NB4 (cell line): ENCODE measurements at regions not wholly inside any gene's neighbourhood (a gene's known extent, or its start where the extent isn't known, plus 50 kb on each side); places are given as distances from the start of the nearest gene placed in this dataset.

Experiments used
- CTCF ChIP-seq: IDR thresholded peaks from one replicate; pipeline ENCODE4 v1.5.1; 2012; ENCODE audit warnings: low read depth, low read length
- MAX ChIP-seq: IDR thresholded peaks from 2 replicates; pipeline ENCODE4 v1.6.1; 2011; ENCODE audit warnings: low read depth, low read length

- TF ChIP-seq CTCF, result no peak
- no peak for TF ChIP-seq MAX
Observed at GRCh38 chr11:44368886-44369285, 58.9 kb upstream of the ALX4 start.
